Adrenal gland (tissue), 5 donors: ENCODE measurements at regions not wholly inside any gene's neighbourhood (a gene's known extent, or its start where the extent isn't known, plus 50 kb on each side); places are given as distances from the start of the nearest gene placed in this dataset.

Experiments used
- CTCF ChIP-seq, 6 experiments: fragments of 450-650 bp in 4 of 6; fragments of 200-600 bp in 2 of 6; sonication (generic) in 1 of 6; IDR thresholded peaks; 1 replicate in 5 of 6; 2 replicates in 1 of 6; pipeline versions ENCODE4 v1.5.1 to v1.8.0; 2016 to 2021; ENCODE audit warnings: antibody characterized with exemption in 6 of 6, mild to moderate bottlenecking in 2 of 6, moderate library complexity in 1 of 6
- POLR2A ChIP-seq, 2 donors: fragments of 450-650 bp; IDR thresholded peaks; one replicate each; pipeline ENCODE4 v1.6.1; 2017; ENCODE audit warnings: antibody characterized with exemption in 2 of 2, mild to moderate bottlenecking in 2 of 2, moderate library complexity in 1 of 2
- donor health status: DM: no; HTN: no; CAD: no.

DNA sequence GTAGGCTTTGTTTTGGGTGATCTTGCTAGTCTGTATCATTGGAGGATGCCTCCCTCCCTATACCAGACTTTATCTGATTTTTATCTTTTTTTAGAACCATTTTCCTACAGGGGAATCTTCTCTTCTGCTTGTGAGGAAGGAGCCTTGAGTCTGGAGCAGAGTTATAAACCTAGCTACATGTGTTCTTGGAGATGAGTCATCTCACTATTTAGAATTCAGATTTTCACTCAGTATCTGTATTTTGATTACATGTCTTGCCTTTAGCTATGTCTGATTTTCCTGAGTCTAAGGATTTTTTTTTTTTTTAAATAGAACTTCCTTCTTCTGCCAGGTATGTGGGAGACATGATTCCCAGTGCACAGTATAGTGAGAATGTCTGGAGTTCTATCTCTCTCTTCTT lies 211.6 kb upstream of the MBL2 start:
- TF ChIP-seq POLR2A (IDR thresholded peaks at IDR 0.05) (no peak), CTCF (IDR thresholded peaks at IDR 0.05) (no peak)
